Uterus (tissue), 3 donors: ENCODE measurements at regions not wholly inside any gene's neighbourhood (a gene's known extent, or its start where the extent isn't known, plus 50 kb on each side); places are given as distances from the start of the nearest gene placed in this dataset.

Experiments used
- DNase-seq, 2 donors: peaks; one replicate each; pipeline ENCODE4 v3.0.0-alpha.2; 2019 to 2020
- H3K27ac ChIP-seq, 2 donors: fragments of 200-600 bp; sonication (generic); 1 replicate in 1 of 2; 2 replicates in 1 of 2; pipeline ENCODE4 v1.5.1; 2016 to 2018
- H3K27me3 ChIP-seq, 2 donors: fragments of 200-600 bp; sonication (generic); one replicate each; pipeline ENCODE4 v1.5.1; 2018 to 2019; ENCODE audit warnings: control low read depth in 1 of 2
- H3K36me3 ChIP-seq, 2 donors: fragments of 200-600 bp; sonication (generic); one replicate each; pipeline ENCODE4 v1.5.1; 2019; ENCODE audit warnings: control low read depth in 1 of 2
- H3K4me1 ChIP-seq, 2 donors: fragments of 200-600 bp; sonication (generic); one replicate each; pipeline ENCODE4 v1.5.1; 2018 to 2019; ENCODE audit warnings: control low read depth in 1 of 2
- H3K4me3 ChIP-seq, 2 donors: fragments of 200-600 bp; sonication (generic); 1 replicate in 1 of 2; 2 replicates in 1 of 2; pipeline ENCODE4 v1.5.1; 2018 to 2019; ENCODE audit warnings: mild to moderate bottlenecking in 1 of 2
- H3K9me3 ChIP-seq, 2 donors: fragments of 200-600 bp; sonication (generic); one replicate each; pipeline ENCODE4 v1.5.1; 2019; ENCODE audit warnings: control low read depth in 1 of 2
- POLR2A ChIP-seq, 2 donors: fragments of 450-650 bp; IDR thresholded peaks; one replicate each; pipeline ENCODE4 v1.6.1; 2016; ENCODE audit warnings: antibody characterized with exemption in 2 of 2, mild to moderate bottlenecking in 1 of 2, moderate library complexity in 1 of 2
- intact Hi-C: fragments of 100-400 bp; cut with DNase I; formaldehyde crosslinking; loops from one replicate; pipeline ENCODE4 v1.15.1; 2023; ENCODE audit warnings: low total_unique reads
- TF ChIP-seq, protein P1 (sequence below), 4 experiments: fragments of 200-600 bp in 2 of 4; fragments of 450-650 bp in 2 of 4; sonication (generic) in 2 of 4; IDR thresholded peaks; one replicate each; pipeline ENCODE4 v1.5.1; 2016 to 2019; ENCODE audit warnings: antibody characterized with exemption in 4 of 4, mild to moderate bottlenecking in 2 of 4, moderate library complexity in 1 of 4
- donor health status: DM: yes; HTN: yes; CAD: no.

GRCh38 chr9:31601666-31602065 is 782.8 kb upstream of the ACO1 start:
- intact Hi-C loops = no loop called here
- no peak overlapping the region for H3K4me3 ChIP-seq
- no peak overlapping the region for H3K27ac ChIP-seq
- no peaks in the 10 kb centered on the region for H3K9me3 ChIP-seq
- H3K36me3 ChIP-seq = no peaks in the 10 kb centered on the region
- H3K4me1 ChIP-seq = no peaks in the 10 kb centered on the region
- no peak for TF ChIP-seq POLR2A (IDR thresholded peaks at IDR 0.05)
- TF ChIP-seq, protein P1, sequence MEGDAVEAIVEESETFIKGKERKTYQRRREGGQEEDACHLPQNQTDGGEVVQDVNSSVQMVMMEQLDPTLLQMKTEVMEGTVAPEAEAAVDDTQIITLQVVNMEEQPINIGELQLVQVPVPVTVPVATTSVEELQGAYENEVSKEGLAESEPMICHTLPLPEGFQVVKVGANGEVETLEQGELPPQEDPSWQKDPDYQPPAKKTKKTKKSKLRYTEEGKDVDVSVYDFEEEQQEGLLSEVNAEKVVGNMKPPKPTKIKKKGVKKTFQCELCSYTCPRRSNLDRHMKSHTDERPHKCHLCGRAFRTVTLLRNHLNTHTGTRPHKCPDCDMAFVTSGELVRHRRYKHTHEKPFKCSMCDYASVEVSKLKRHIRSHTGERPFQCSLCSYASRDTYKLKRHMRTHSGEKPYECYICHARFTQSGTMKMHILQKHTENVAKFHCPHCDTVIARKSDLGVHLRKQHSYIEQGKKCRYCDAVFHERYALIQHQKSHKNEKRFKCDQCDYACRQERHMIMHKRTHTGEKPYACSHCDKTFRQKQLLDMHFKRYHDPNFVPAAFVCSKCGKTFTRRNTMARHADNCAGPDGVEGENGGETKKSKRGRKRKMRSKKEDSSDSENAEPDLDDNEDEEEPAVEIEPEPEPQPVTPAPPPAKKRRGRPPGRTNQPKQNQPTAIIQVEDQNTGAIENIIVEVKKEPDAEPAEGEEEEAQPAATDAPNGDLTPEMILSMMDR (IDR thresholded peaks at IDR 0.05) = no peak
- no peak for DNase-seq
- H3K27me3 ChIP-seq = no peaks in the 10 kb centered on the region

- TF ChIP-seq POLR2A (IDR thresholded peaks at IDR 0.05) = no peak
- TF ChIP-seq, protein P1 (IDR thresholded peaks at IDR 0.05) = no peak
- H3K27me3 ChIP-seq = no peaks in the 10 kb centered on the region
- no peaks in the 10 kb centered on the region for H3K4me1 ChIP-seq
- no peak overlapping the region for H3K4me3 ChIP-seq
- no peaks in the 10 kb centered on the region for H3K9me3 ChIP-seq
- intact Hi-C loops = no loop called here
- no peaks in the 10 kb centered on the region for H3K36me3 ChIP-seq
- DNase-seq = no peak
- H3K27ac ChIP-seq = no peak overlapping the region
Observed at GRCh38 chr9:31604531-31604930, 779.9 kb upstream of the ACO1 start.

DNA sequence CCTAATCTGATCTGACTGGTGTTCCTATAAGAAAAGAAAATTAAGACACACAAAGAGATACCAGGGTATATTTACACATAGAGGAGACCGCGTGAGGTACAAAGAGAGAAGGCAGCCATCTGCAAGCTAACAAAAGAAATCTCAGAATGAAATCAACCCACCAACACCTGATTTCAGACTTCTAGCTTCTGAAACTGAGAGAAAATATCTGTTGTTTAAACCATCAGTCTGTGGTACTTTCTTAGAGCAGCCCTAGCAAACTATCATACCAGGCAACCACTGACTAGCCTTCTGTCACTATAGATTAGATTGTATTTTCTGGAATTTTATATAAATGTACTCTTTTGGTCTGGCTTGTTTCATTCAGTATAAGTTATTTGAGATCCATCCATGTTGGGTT is 779.3 kb upstream of the ACO1 start:
- Histone ChIP-seq H3K27me3 (no peaks in the 10 kb centered on the region), H3K4me1 (no peaks in the 10 kb centered on the region), H3K36me3 (no peaks in the 10 kb centered on the region), H3K4me3 (no peak overlapping the region), H3K9me3 (no peaks in the 10 kb centered on the region), H3K27ac (no peak overlapping the region)
- intact Hi-C loops = no loop called here
- no peak for TF ChIP-seq POLR2A (IDR thresholded peaks at IDR 0.05)
- TF ChIP-seq, protein P1 (IDR thresholded peaks at IDR 0.05) = no peak
- no peak for DNase-seq

GRCh38 chr9:31606678-31607077 is 777.8 kb upstream of the ACO1 start:
- intact Hi-C loops = no loop called here
- no peaks in the 10 kb centered on the region for H3K9me3 ChIP-seq

GRCh38 chr9:31608416-31608815 is 776.0 kb upstream of the ACO1 start:
- Histone ChIP-seq H3K36me3 (no peaks in the 10 kb centered on the region), H3K4me3 (no peak overlapping the region), H3K27me3 (no peaks in the 10 kb centered on the region), H3K4me1 (no peaks in the 10 kb centered on the region), H3K9me3 (no peaks in the 10 kb centered on the region), H3K27ac (no peak overlapping the region)
- DNase-seq = no peak
- TF ChIP-seq POLR2A (IDR thresholded peaks at IDR 0.05) = no peak
- TF ChIP-seq, protein P1 (IDR thresholded peaks at IDR 0.05) = no peak
- intact Hi-C loops = no loop called here

More at GRCh38 chr9:31606678-31607077, 777.8 kb upstream of the ACO1 start:
- Histone ChIP-seq H3K4me1 (no peaks in the 10 kb centered on the region), H3K4me3 (no peak overlapping the region), H3K27ac (no peak overlapping the region), H3K36me3 (no peaks in the 10 kb centered on the region), H3K27me3 (no peaks in the 10 kb centered on the region)
- TF ChIP-seq POLR2A (IDR thresholded peaks at IDR 0.05) = no peak
- DNase-seq = no peak

DNA sequence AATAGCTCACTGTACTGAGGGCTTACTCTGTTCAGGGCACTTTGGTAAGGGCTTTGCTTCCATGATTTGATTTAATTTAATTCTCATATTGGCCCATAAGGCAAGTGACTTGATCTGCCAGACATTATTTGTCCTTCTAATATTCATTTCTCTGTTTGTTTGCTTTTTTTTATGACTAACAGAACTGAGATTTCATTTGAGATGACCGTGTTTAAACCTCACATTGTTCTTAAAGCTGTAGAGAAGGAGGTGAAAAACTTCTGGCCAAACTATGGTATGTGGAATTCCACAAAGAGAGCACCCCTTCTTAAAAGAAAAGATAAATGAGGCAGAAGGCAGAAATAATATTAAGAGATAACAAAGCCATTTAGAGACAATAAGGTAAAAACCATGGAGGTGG is 775.6 kb upstream of the ACO1 start:
- Histone ChIP-seq H3K4me3 (no peak overlapping the region), H3K27ac (no peak overlapping the region), H3K36me3 (no peaks in the 10 kb centered on the region), H3K4me1 (no peaks in the 10 kb centered on the region), H3K9me3 (no peaks in the 10 kb centered on the region), H3K27me3 (no peaks in the 10 kb centered on the region)
- TF ChIP-seq, protein P1 (IDR thresholded peaks at IDR 0.05) = no peak
- no peak for TF ChIP-seq POLR2A (IDR thresholded peaks at IDR 0.05)
- no peak for DNase-seq
- intact Hi-C loops = no loop called here
